ENCODE measurements at regions not wholly inside any gene's neighbourhood (a gene's known extent, or its start where the extent isn't known, plus 50 kb on each side); places are given as distances from the start of the nearest gene placed in this dataset.

GRCh38 chr7:25279705-25280104 lies 51.4 kb upstream of the NPVF start:
- no peak for DNase-seq

GRCh38 chr7:25280181-25280580 lies 51.9 kb upstream of the NPVF start:
- DNase-seq = no peak

GRCh38 chr7:25282194-25282593 lies 53.9 kb upstream of the NPVF start:
- no peak for DNase-seq

- DNase-seq = no peak
Observed at GRCh38 chr7:25286756-25287155, 58.5 kb upstream of the NPVF start.

- no peak for DNase-seq
Observed at GRCh38 chr7:25287291-25287690, 59.0 kb upstream of the NPVF start.

- no peak for DNase-seq
Observed at GRCh38 chr7:25288556-25289307, 60.4 kb upstream of the NPVF start.

- DNase-seq = peak; percentile 47
Observed at GRCh38 chr7:25289518-25289917, 61.2 kb upstream of the NPVF start.

GRCh38 chr7:25294624-25295023 lies 66.3 kb upstream of the NPVF start:
- no peak for DNase-seq

GRCh38 chr7:25295387-25295786 lies 67.1 kb upstream of the NPVF start:
- DNase-seq = no peak

- DNase-seq = no peak
Observed at GRCh38 chr7:25296086-25296485, 67.8 kb upstream of the NPVF start.

GRCh38 chr7:25297278-25297677 lies 69.0 kb upstream of the NPVF start:
- peak; percentile 78 for DNase-seq

- peak; percentile 94 for DNase-seq
Observed at GRCh38 chr7:25303281-25304181, 75.2 kb upstream of the NPVF start.

GRCh38 chr7:25304691-25305090 lies 76.4 kb upstream of the NPVF start:
- DNase-seq = no peak

GRCh38 chr7:25305831-25306230 lies 77.5 kb upstream of the NPVF start:
- no peak for DNase-seq

GRCh38 chr7:25307624-25308023 lies 79.3 kb upstream of the NPVF start:
- DNase-seq = no peak

GRCh38 chr7:25308246-25308645 lies 80.0 kb upstream of the NPVF start:
- DNase-seq = no peak

- peak; percentile 39 for DNase-seq
Observed at GRCh38 chr7:25308906-25309705, 80.8 kb upstream of the NPVF start.

- no peak for DNase-seq
Observed at GRCh38 chr7:25310896-25311295, 82.6 kb upstream of the NPVF start.

- no peak for DNase-seq
Observed at GRCh38 chr7:25311346-25311745, 83.1 kb upstream of the NPVF start.

GRCh38 chr7:25312968-25313367 lies 84.7 kb upstream of the NPVF start:
- no peak for DNase-seq

- DNase-seq = no peak
Observed at GRCh38 chr7:25313526-25313925, 85.2 kb upstream of the NPVF start.

- no peak for DNase-seq
Observed at GRCh38 chr7:25314094-25314730, 85.9 kb upstream of the NPVF start.

GRCh38 chr7:25314731-25315267 lies 86.5 kb upstream of the NPVF start:
- DNase-seq = peak; percentile 35

Data from fibroblast of skin of right quadriceps (primary cell).